Activated naive CD4-positive, alpha-beta T cell treated with anti-CD3 and anti-CD28 coated beads, Interleukin-2, amount 10 ng/mL, durations not matched to agents 7 days and 5 days (primary cell): ENCODE measurements at regions not wholly inside any gene's neighbourhood (a gene's known extent, or its start where the extent isn't known, plus 50 kb on each side); places are given as distances from the start of the nearest gene placed in this dataset.

ENCODE experiments used
- CTCF ChIA-PET: fragments of 350-600 bp; sonication (Branson Sonifier 250); formaldehyde crosslinking; loops from one replicate; lab custom pipeline; 2021; ENCODE audit warnings: antibody characterized with exemption; lab: Charles Lee
- DNase-seq: peaks from one replicate; pipeline ENCODE4 v3.0.0-alpha.2; 2020
- H3K27ac Mint-ChIP-seq: one replicate; pipeline ENCODE4 v1.8.0; 2021; ENCODE audit warnings: mild to moderate bottlenecking, moderate library complexity, mixed read lengths
- H3K27me3 Mint-ChIP-seq: one replicate; pipeline ENCODE4 v1.8.0; 2021; ENCODE audit warnings: mild to moderate bottlenecking, mixed read lengths
- H3K36me3 Mint-ChIP-seq: one replicate; pipeline ENCODE4 v1.8.0; 2021; ENCODE audit warnings: mixed read lengths
- H3K4me1 Mint-ChIP-seq: one replicate; pipeline ENCODE4 v1.8.0; 2021; ENCODE audit warnings: mixed read lengths
- H3K4me3 Mint-ChIP-seq: one replicate; pipeline ENCODE4 v1.8.0; 2021; ENCODE audit warnings: mild to moderate bottlenecking, moderate library complexity, mixed read lengths
- H3K9me3 Mint-ChIP-seq: one replicate; pipeline ENCODE4 v1.8.0; 2021; ENCODE audit warnings: mixed read lengths

DNA sequence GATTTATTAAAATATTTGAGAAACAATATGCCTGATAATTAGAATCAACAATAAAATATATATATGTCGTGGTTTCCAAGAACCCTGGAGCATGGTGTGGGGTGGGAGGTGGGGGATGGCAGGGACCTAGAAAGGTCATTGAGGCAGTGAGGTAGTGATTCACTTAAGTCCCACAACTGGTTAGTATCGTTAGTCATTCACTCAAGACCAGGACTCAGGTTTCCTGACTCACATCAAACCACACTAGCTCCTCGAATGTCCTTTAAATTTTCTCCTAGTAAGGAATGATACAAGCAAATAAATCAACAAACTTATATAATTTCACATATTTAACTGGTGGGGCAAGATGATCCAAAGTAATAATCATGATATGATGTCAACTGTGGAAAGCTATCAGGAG lies 158.8 kb upstream of the AADAT start:
- no peaks in the 10 kb centered on the region for H3K27me3 Mint-ChIP-seq

DNA sequence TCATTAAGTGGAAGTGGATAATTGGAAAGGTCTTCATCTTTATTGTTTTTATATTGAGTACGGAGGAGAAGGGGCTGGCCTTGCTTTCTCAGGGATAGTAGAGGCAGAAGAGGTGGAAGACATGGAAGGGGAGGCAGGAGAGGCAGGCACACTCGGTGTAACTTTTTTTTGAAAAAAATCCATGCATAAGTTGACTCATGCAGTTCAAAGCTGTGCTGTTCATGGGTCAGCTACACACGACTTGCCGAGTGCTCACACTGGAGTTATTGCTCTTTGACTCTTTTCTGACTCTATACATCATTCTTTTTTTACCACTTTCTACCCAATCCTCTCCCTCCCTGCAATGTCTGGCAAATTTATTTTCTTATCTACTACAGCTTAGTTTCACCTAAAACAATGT lies 158.3 kb upstream of the AADAT start:
- H3K36me3 Mint-ChIP-seq = no peaks in the 10 kb centered on the region
- CTCF ChIA-PET = no interaction called here
- no peaks in the 10 kb centered on the region for H3K4me1 Mint-ChIP-seq
- no peaks in the 10 kb centered on the region for H3K9me3 Mint-ChIP-seq
- no peak overlapping the region for H3K4me3 Mint-ChIP-seq
- H3K27me3 Mint-ChIP-seq = no peaks in the 10 kb centered on the region
- H3K27ac Mint-ChIP-seq = no peak overlapping the region
- no peak for DNase-seq

More for the DNA sequence above, 158.8 kb upstream of the AADAT start:
- CTCF ChIA-PET = no interaction called here
- Mint-ChIP-seq H3K4me1 (no peaks in the 10 kb centered on the region), H3K27ac (no peak overlapping the region), H3K4me3 (no peak overlapping the region), H3K9me3 (no peaks in the 10 kb centered on the region), H3K36me3 (no peaks in the 10 kb centered on the region)
- no peak for DNase-seq

DNA sequence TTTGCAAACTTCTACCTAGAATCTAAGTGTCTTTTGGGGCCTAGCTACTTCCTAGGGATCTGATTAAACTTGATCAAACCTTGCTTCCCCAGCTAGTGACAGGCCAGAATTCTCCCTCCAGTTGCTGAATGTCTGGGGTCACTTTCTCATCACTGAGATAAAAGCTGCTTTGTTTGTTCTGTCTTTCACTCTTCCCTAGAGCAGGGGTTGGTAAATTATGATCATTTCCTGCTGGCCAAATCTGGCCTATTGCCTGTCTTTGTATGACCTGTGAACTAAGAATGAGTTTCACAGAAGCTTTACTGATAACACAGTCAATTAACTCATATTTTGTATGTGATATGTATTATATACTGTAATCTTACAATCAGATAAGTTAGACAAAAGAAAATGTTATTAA lies 157.8 kb upstream of the AADAT start:
- no peak overlapping the region for H3K4me3 Mint-ChIP-seq

DNA sequence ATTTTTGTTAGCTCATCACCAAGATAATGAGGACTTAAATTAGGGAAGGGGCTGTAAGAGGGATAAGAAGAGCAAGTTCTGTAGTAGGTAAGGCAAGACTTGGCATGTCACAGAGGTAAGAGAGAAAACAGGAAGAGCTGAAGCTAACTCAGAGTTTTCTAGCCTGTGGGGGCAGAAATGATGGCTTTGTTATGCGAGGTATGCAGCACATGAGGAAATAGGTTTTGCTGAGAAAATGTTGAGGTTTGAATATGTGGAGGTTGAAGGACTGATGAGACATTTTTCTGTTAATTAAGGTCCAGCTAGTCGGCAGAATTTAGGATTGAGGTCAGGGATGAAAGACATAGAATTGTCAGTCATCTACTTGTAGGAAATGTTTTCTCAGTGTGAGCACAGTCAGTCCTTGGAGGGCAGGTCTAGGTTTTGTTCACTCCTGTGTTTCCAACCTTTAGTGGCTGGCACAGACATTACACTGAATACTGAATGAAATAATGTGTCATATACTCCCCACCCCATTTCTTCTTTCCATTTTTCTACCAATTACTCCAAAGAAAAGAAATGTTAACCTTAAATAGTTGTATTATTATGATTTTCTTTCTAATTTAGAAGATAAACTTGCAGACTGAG lies 154.0 kb upstream of the AADAT start:
- no peaks in the 10 kb centered on the region for H3K4me1 Mint-ChIP-seq
- no peak for DNase-seq
- CTCF ChIA-PET = interaction anchor here (0.6 kb wide), 1 partner anchor 94 kb away, joined by 3 read pairs; no protein-coding TSS in a partner anchor
- no peak overlapping the region for H3K4me3 Mint-ChIP-seq
- H3K27ac Mint-ChIP-seq = no peak overlapping the region
- H3K36me3 Mint-ChIP-seq = no peaks in the 10 kb centered on the region
- H3K9me3 Mint-ChIP-seq = no peaks in the 10 kb centered on the region
- no peaks in the 10 kb centered on the region for H3K27me3 Mint-ChIP-seq

More for the DNA sequence above, 157.8 kb upstream of the AADAT start:
- H3K9me3 Mint-ChIP-seq = no peaks in the 10 kb centered on the region
- CTCF ChIA-PET = interaction anchor here (1.4 kb wide), 1 partner anchor 10 kb away, joined by 3 read pairs; no protein-coding TSS in a partner anchor
- H3K4me1 Mint-ChIP-seq = no peaks in the 10 kb centered on the region
- no peaks in the 10 kb centered on the region for H3K27me3 Mint-ChIP-seq
- H3K27ac Mint-ChIP-seq = no peak overlapping the region
- DNase-seq = no peak
- H3K36me3 Mint-ChIP-seq = no peaks in the 10 kb centered on the region

DNA sequence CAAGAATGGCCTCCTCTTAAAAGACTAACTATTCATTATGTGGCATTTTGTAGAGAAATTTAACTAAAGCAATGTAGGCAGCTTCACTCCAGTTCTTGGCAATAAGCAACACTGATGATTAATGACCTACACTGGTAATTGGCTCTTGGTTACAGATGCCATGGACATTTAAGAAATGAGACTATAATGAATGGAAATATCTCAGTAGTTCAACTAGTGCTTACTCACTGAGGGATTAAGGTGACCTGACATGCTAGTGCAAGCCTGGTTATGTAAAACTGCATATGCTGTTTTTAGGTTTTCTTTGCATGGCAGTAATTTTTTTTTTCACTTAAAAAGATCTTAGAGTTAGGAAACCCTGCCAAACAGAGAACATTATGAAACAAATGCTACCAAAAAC lies 152.7 kb upstream of the AADAT start:
- CTCF ChIA-PET = no interaction called here
- no peaks in the 10 kb centered on the region for H3K4me1 Mint-ChIP-seq
- H3K36me3 Mint-ChIP-seq = no peaks in the 10 kb centered on the region
- no peak overlapping the region for H3K4me3 Mint-ChIP-seq
- no peaks in the 10 kb centered on the region for H3K27me3 Mint-ChIP-seq
- no peak overlapping the region for H3K27ac Mint-ChIP-seq
- DNase-seq = no peak
- H3K9me3 Mint-ChIP-seq = no peaks in the 10 kb centered on the region

DNA sequence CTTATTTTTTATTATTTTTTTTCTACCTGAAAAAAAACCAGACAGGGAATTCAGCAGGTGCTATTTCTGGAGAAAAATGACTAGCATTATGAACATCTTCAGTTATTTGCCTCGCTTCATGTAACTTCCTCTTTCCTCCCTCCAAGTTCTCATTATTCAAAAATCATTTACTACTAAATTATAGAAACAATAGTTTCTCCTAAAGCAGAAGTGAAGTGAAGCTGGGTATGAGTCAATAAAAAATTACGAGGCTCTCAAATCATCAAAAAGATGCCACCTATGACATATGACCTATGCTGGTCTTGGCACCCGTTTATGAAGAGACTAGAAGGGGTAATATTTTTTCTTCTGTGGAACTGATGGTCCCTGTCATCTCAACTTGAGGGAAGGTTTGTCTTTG lies 145.0 kb upstream of the AADAT start:
- Mint-ChIP-seq H3K27ac (no peak overlapping the region), H3K9me3 (no peaks in the 10 kb centered on the region), H3K4me3 (no peak overlapping the region), H3K4me1 (no peaks in the 10 kb centered on the region), H3K36me3 (no peaks in the 10 kb centered on the region), H3K27me3 (no peaks in the 10 kb centered on the region)
- CTCF ChIA-PET = interaction anchor here (0.6 kb wide), 1 partner anchor 24 kb away, joined by 3 read pairs; no protein-coding TSS in a partner anchor
- no peak for DNase-seq

DNA sequence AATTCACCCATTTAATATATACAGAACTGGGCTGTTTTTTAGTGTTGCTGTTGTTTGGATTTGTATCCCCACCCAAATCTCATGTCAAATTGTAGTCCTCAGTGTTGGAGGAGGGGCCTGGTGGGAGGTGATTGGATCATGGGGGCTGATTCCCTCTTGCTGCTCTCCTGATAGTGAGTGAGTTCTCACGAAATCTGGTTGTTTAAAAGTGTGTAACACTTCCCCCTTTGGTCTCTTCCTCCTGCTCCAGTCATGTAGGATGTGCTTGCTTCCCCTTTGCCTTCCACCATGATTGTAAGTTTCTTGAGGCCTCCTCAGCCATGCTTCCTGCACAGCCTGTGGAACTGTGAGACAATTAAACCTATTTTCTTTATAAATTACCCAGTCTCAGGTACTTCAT lies 141.6 kb upstream of the AADAT start:
- CTCF ChIA-PET = no interaction called here
- DNase-seq = no peak
- Mint-ChIP-seq H3K4me1 (no peaks in the 10 kb centered on the region), H3K27me3 (no peaks in the 10 kb centered on the region), H3K9me3 (no peaks in the 10 kb centered on the region), H3K27ac (no peak overlapping the region), H3K36me3 (no peaks in the 10 kb centered on the region), H3K4me3 (no peak overlapping the region)

DNA sequence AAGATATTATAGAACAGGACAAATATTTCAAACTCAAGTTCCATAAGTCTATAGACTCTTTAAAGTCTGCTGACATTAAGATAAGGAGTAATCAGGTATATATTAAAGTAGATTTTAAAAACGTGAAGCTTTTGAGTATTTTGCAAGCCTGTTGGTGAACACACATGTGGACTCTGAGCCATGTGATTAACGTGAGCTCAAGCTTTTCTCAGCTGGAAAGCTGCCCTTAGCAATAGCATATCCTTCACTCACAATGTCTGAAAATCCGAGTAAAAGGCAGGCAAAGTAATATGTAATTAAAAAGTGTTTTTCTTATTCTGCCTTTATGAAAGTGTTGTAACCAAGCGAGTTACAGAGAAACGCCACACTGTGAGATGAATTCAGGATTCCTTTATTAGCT lies 140.5 kb upstream of the AADAT start:
- CTCF ChIA-PET = no interaction called here
- H3K27ac Mint-ChIP-seq = no peak overlapping the region
- H3K4me3 Mint-ChIP-seq = no peak overlapping the region
- H3K4me1 Mint-ChIP-seq = no peaks in the 10 kb centered on the region
- H3K9me3 Mint-ChIP-seq = no peaks in the 10 kb centered on the region
- no peak for DNase-seq
- no peaks in the 10 kb centered on the region for H3K27me3 Mint-ChIP-seq
- no peaks in the 10 kb centered on the region for H3K36me3 Mint-ChIP-seq

DNA sequence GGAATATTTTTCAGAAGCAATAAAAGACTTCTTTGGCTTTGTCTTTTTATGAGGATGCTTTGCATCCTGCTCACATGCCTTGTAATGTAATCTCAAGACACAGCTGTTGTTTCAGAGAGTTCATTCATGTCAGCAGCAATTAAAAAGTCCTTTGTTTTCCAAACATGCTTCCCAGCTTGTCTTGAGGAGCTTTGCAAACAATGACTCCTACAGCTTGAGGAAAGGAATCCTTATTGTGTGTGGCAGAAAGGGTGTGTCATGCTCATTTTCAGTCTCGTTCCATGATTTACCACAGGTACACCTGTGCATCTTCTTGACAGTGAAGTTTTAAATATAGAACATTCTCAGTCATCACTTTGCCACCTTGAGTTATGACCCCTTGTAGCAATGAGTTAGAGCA lies 139.2 kb upstream of the AADAT start:
- Mint-ChIP-seq H3K4me3 (no peak overlapping the region), H3K36me3 (no peaks in the 10 kb centered on the region)

DNA sequence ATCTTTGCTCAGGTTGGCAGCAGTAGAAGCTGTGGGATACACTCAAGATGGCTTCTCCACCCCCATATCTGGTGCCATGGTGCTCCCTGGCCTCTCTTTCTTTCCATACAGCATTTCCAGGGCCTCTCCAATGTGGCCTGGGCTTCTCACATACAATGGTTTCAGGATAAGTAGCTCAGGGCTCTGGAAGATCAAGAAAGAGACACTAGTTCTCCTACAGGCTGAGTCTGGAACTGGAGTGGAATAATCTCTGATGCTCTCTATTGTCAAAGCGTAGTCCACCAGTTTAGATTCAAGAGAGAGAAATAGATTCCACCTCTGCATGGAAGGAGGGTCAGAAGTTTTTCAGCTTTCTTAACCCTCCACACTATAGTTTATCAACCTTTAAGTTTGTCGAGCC lies 138.2 kb upstream of the AADAT start:
- no peak overlapping the region for H3K27ac Mint-ChIP-seq
- no peak overlapping the region for H3K4me3 Mint-ChIP-seq
- DNase-seq = no peak
- H3K4me1 Mint-ChIP-seq = no peaks in the 10 kb centered on the region
- no peaks in the 10 kb centered on the region for H3K36me3 Mint-ChIP-seq
- H3K27me3 Mint-ChIP-seq = no peaks in the 10 kb centered on the region
- CTCF ChIA-PET = interaction anchor here (1.1 kb wide), 1 partner anchor 75 kb away, joined by 3 read pairs; no protein-coding TSS in a partner anchor
- H3K9me3 Mint-ChIP-seq = no peaks in the 10 kb centered on the region

More for the DNA sequence above, 139.2 kb upstream of the AADAT start:
- no peak overlapping the region for H3K27ac Mint-ChIP-seq
- no peaks in the 10 kb centered on the region for H3K4me1 Mint-ChIP-seq
- no peaks in the 10 kb centered on the region for H3K9me3 Mint-ChIP-seq
- DNase-seq = no peak
- H3K27me3 Mint-ChIP-seq = no peaks in the 10 kb centered on the region
- CTCF ChIA-PET = interaction anchor here (1.1 kb wide), 1 partner anchor 76 kb away, joined by 3 read pairs; no protein-coding TSS in a partner anchor

DNA sequence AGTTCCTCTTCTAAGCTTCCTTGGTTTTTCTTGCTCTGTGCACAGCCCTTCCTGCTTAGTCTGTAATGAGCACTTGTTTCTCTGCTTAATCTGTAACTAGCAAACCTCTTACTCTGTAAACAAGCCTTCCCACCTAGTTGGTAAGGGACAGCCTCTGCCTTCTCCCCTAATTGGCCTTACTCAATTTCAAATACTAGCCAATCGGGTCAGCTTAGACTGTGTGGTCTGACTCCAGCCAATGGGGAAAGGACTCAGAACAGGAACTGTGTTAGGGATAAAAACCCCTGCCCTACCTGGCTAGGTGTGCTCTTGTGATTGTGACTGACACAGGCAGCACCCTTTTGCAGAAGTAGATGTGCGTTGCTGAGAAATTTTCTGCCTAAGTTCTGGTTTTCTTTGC lies 136.5 kb upstream of the AADAT start:
- no peaks in the 10 kb centered on the region for H3K36me3 Mint-ChIP-seq
- H3K4me1 Mint-ChIP-seq = no peaks in the 10 kb centered on the region
- H3K27ac Mint-ChIP-seq = no peak overlapping the region
- no peaks in the 10 kb centered on the region for H3K9me3 Mint-ChIP-seq
- CTCF ChIA-PET = no interaction called here
- H3K27me3 Mint-ChIP-seq = no peaks in the 10 kb centered on the region
- H3K4me3 Mint-ChIP-seq = no peak overlapping the region
- no peak for DNase-seq

DNA sequence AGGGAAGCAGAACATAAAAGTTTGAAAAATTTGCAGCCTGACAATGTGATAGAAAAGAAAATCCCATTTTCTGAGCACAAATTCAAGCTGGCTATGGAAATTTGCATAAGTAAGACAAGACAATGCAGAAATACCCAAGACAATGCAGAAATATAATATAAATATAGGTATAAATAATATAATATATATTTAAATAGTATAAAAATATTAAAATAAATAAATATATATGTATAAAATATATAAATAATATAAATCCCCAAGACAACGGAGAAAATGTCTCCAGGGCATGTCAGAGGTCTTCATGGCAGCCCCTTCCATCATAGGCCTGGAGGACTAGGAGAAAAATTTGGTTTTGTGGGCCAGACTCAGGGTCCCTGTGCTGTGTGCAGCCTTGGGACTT lies 125.0 kb upstream of the AADAT start:
- Mint-ChIP-seq H3K27ac (no peak overlapping the region), H3K27me3 (no peaks in the 10 kb centered on the region), H3K36me3 (no peaks in the 10 kb centered on the region), H3K4me1 (no peaks in the 10 kb centered on the region), H3K4me3 (no peak overlapping the region), H3K9me3 (peaks cover 23% of the 10 kb centered on the region)
- DNase-seq = no peak
- CTCF ChIA-PET = no interaction called here

DNA sequence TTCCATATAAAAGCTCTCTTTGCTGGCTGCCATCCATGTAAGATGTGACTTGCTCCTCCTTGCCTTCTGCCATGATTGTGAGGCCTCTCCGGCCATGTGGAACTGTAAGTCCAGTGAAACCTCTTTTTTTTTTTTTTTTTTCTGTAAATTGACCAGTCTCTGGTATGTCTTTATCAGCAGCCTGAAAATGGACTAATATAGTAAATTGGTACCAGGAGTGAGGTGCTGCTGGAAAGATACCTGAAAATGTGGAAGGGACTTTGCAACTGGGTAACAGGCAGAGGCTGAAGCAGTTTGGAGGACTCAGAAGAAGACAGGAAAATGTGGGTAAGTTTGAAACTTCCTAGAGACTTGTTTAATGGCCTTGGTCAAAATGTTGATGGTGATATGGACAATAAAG lies 124.3 kb upstream of the AADAT start:
- no peaks in the 10 kb centered on the region for H3K36me3 Mint-ChIP-seq

DNA sequence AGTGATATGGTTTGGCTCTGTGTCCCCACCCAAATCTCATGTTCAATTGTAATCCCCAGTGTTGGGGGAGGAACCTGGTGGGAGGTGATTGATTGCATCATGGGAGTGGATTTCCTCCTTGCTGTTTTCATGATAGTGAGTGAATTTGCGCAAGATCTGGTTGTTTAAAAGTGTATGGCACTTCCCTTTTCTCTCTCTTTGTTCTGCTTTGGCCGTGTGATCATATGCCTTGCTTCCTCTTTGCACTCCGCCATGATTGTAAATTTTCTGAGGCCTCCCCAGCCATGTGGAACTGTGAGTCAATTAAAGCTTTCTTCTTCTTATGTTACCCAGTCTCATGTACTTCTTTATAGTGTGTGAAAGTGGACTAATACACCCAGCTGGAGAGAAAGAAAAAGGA lies 113.0 kb upstream of the AADAT start:
- no peak overlapping the region for H3K27ac Mint-ChIP-seq
- peaks cover 4% of the 10 kb centered on the region for H3K9me3 Mint-ChIP-seq
- H3K27me3 Mint-ChIP-seq = no peaks in the 10 kb centered on the region
- H3K4me1 Mint-ChIP-seq = no peaks in the 10 kb centered on the region
- no peak for DNase-seq
- CTCF ChIA-PET = no interaction called here
- H3K36me3 Mint-ChIP-seq = no peaks in the 10 kb centered on the region
- no peak overlapping the region for H3K4me3 Mint-ChIP-seq

More for the DNA sequence above, 124.3 kb upstream of the AADAT start:
- Mint-ChIP-seq H3K9me3 (peaks cover 23% of the 10 kb centered on the region), H3K27ac (no peak overlapping the region), H3K4me3 (no peak overlapping the region), H3K27me3 (no peaks in the 10 kb centered on the region), H3K4me1 (no peaks in the 10 kb centered on the region)
- no peak for DNase-seq
- CTCF ChIA-PET = no interaction called here

DNA sequence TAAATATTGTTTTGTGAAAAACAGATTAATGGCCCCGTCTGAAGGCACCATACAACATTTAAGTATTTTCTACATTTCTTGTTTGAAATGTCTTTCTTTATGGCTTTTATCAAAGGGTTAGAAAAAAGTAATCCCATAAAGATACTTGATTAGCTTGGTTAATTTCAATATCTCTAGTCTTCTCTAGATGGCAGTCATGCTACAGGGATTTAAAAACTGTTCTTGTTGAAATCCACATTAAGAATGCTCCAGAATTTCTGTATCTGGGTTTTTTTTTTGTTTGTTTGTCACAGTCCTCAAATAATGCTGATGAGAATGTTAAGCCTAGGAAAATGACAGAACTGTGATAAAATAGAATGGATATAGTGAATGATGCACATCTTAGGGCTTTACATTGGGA lies 109.0 kb upstream of the AADAT start:
- Mint-ChIP-seq H3K9me3 (peaks cover 2% of the 10 kb centered on the region), H3K27ac (no peak overlapping the region), H3K4me1 (no peaks in the 10 kb centered on the region), H3K36me3 (no peaks in the 10 kb centered on the region), H3K4me3 (no peak overlapping the region), H3K27me3 (no peaks in the 10 kb centered on the region)
- CTCF ChIA-PET = no interaction called here
- no peak for DNase-seq
